Activated CD4-positive, CD25-positive, alpha-beta regulatory T cell treated with anti-CD3 and anti-CD28 coated beads, Interleukin-2, amount 50 U/mL, for 72 hours (primary cell): ENCODE measurements at regions not wholly inside any gene's neighbourhood (a gene's known extent, or its start where the extent isn't known, plus 50 kb on each side); places are given as distances from the start of the nearest gene placed in this dataset.
"Not testable (repeated sequence)": the region's sequence is repeated elsewhere in the genome, so short reads cannot be mapped to it uniquely, and the experiment has no call there.

Source experiments
- DNase-seq: peaks from one replicate; pipeline ENCODE4 v3.0.0; 2021

GRCh38 chr9:85487872-85488271 lies 253.9 kb downstream of the AGTPBP1 start:
- no peak for DNase-seq

GRCh38 chr9:85484235-85484634 lies 257.5 kb downstream of the AGTPBP1 start:
- no peak for DNase-seq

- no peak for DNase-seq
These were observed 258.5 kb downstream of the AGTPBP1 start for GRCh38 chr9:85483208-85483607.

GRCh38 chr9:85479305-85479704 lies 262.4 kb downstream of the AGTPBP1 start:
- DNase-seq, result no peak

GRCh38 chr9:85478847-85479246 lies 262.9 kb downstream of the AGTPBP1 start:
- DNase-seq, result no peak

- not testable (repeated sequence) for DNase-seq
These were observed 266.9 kb downstream of the AGTPBP1 start for GRCh38 chr9:85474896-85475295.

- DNase-seq, result no peak
These were observed 270.0 kb downstream of the AGTPBP1 start for GRCh38 chr9:85471791-85472190.

- DNase-seq, result no peak
These were observed 272.7 kb downstream of the AGTPBP1 start for GRCh38 chr9:85469041-85469440.

- no peak for DNase-seq
These were observed 274.9 kb downstream of the AGTPBP1 start for GRCh38 chr9:85466834-85467233.

- not testable (repeated sequence) for DNase-seq
These were observed 283.5 kb downstream of the AGTPBP1 start for GRCh38 chr9:85458114-85458864.

- DNase-seq, result no peak
These were observed 287.9 kb downstream of the AGTPBP1 start for GRCh38 chr9:85453850-85454249.

GRCh38 chr9:85452841-85453240 lies 288.9 kb downstream of the AGTPBP1 start:
- no peak for DNase-seq

GRCh38 chr9:85451680-85452079 lies 290.1 kb downstream of the AGTPBP1 start:
- no peak for DNase-seq

- no peak for DNase-seq
These were observed 295.9 kb downstream of the AGTPBP1 start for GRCh38 chr9:85445887-85446286.

- no peak for DNase-seq
These were observed 297.5 kb downstream of the AGTPBP1 start for GRCh38 chr9:85444243-85444642.

GRCh38 chr9:85443190-85443598 lies 298.6 kb downstream of the AGTPBP1 start:
- DNase-seq, result no peak

GRCh38 chr9:85439791-85440190 lies 302.0 kb downstream of the AGTPBP1 start:
- DNase-seq, result no peak

- DNase-seq, result not testable (repeated sequence)
These were observed 307.8 kb downstream of the AGTPBP1 start for GRCh38 chr9:85433956-85434355.

GRCh38 chr9:85433551-85433950 lies 308.2 kb downstream of the AGTPBP1 start:
- DNase-seq, result not testable (repeated sequence)

GRCh38 chr9:85433046-85433445 lies 308.7 kb downstream of the AGTPBP1 start:
- DNase-seq, result no peak

- no peak for DNase-seq
These were observed 309.2 kb downstream of the AGTPBP1 start for GRCh38 chr9:85432599-85432998.

- DNase-seq, result no peak
These were observed 310.2 kb downstream of the AGTPBP1 start for GRCh38 chr9:85431339-85432102.

- DNase-seq, result no peak
These were observed 311.0 kb downstream of the AGTPBP1 start for GRCh38 chr9:85430659-85431338.

- DNase-seq, result no peak
These were observed 313.5 kb downstream of the AGTPBP1 start for GRCh38 chr9:85428230-85428629.
